HG02763 (cell line): ENCODE measurements at regions not wholly inside any gene's neighbourhood (a gene's known extent, or its start where the extent isn't known, plus 50 kb on each side); places are given as distances from the start of the nearest gene placed in this dataset.
A peak's percentile ranks its signal among the peaks of the same experiment; 100 is the strongest.

Source experiments
- ATAC-seq: cut with Tn5 transposase; IDR thresholded peaks from one replicate; pipeline ENCODE4 v1.9.1; 2021; ENCODE audit warnings: mild to moderate bottlenecking, moderate library complexity; ENCODE audit not compliant: unreplicated experiment

GRCh38 chr7:12067156-12067831 is 143.8 kb upstream of the TMEM106B start:
- peak; percentile 52 for ATAC-seq

- ATAC-seq = no peak
Measured at GRCh38 chr7:12069757-12070156, 141.3 kb upstream of the TMEM106B start.

GRCh38 chr7:12074889-12075288 is 136.2 kb upstream of the TMEM106B start:
- ATAC-seq = no peak

GRCh38 chr7:12080006-12080405 is 131.1 kb upstream of the TMEM106B start:
- no peak for ATAC-seq

- ATAC-seq = no peak
Measured at GRCh38 chr7:12085516-12085915, 125.6 kb upstream of the TMEM106B start.

GRCh38 chr7:12089951-12090756 is 120.9 kb upstream of the TMEM106B start:
- no peak for ATAC-seq

- ATAC-seq = no peak
Measured at GRCh38 chr7:12090757-12091221, 120.3 kb upstream of the TMEM106B start.

- no peak for ATAC-seq
Measured at GRCh38 chr7:12091231-12091630, 119.9 kb upstream of the TMEM106B start.

- ATAC-seq = no peak
Measured at GRCh38 chr7:12092499-12093130, 118.5 kb upstream of the TMEM106B start.

GRCh38 chr7:12093365-12093764 is 117.7 kb upstream of the TMEM106B start:
- ATAC-seq = no peak

- ATAC-seq = no peak
Measured at GRCh38 chr7:12094365-12094921, 116.7 kb upstream of the TMEM106B start.

GRCh38 chr7:12102126-12102525 is 109.0 kb upstream of the TMEM106B start:
- ATAC-seq = no peak

- ATAC-seq = no peak
Measured at GRCh38 chr7:12102527-12102926, 108.6 kb upstream of the TMEM106B start.

- no peak for ATAC-seq
Measured at GRCh38 chr7:12103948-12104347, 107.1 kb upstream of the TMEM106B start.

GRCh38 chr7:12107381-12107780 is 103.7 kb upstream of the TMEM106B start:
- ATAC-seq = no peak

- no peak for ATAC-seq
Measured at GRCh38 chr7:12107841-12108254, 103.2 kb upstream of the TMEM106B start.

GRCh38 chr7:12110425-12110824 is 100.7 kb upstream of the TMEM106B start:
- ATAC-seq = no peak

- ATAC-seq = no peak
Measured at GRCh38 chr7:12111422-12112405, 99.4 kb upstream of the TMEM106B start.

- no peak for ATAC-seq
Measured at GRCh38 chr7:12117170-12117569, 93.9 kb upstream of the TMEM106B start.

- no peak for ATAC-seq
Measured at GRCh38 chr7:12119620-12120303, 91.3 kb upstream of the TMEM106B start.
